Stimulated activated naive CD4-positive, alpha-beta T cell (primary cell): ENCODE measurements at regions not wholly inside any gene's neighbourhood (a gene's known extent, or its start where the extent isn't known, plus 50 kb on each side); places are given as distances from the start of the nearest gene placed in this dataset.
"Not testable (repeated sequence)": the region's sequence is repeated elsewhere in the genome, so short reads cannot be mapped to it uniquely, and the experiment has no call there.

Source experiments
- DNase-seq, 6 experiments: peaks; one replicate each; lab custom pipeline; 2025; lab: John Stamatoyannopoulos, UW

DNA sequence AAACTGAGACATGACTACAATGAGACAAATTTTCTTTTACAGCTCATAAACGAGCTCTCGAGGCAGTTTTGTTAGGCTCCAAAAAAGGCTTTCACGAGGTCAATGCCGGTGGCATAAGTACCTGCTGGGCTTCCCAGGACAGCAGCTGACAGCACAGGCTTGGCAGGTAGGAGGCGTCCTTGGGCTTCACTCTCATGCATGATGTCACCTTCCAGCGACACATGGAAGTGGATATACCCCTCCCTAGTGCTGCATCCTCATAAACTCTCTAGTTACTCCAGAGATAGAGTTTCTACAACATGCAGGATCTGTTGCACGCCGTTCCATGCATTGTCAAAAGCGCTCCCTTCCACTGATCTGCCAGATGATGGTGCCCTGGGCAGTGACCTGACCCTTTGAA lies 112.5 kb upstream of the PAXBP1 start:
- DNase-seq = no peak

DNA sequence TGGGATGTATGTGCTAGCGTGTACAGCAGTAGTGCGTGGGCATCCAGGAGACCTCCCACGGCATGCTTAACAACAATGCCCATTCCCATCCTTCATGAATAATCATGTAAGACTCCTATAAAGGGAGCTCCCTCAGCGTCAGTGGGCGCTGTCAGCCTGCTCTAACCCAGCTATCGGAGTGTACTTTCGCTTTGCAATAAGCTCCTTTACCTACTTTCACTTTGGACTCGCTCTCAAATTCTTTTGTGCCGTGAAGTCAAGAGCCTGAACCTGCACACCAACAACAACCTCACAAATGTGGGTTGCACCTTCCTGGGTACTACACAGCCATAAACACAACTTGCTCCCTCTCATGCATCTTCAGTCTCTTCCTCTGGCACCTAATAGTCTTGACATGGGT lies 114.8 kb upstream of the PAXBP1 start:
- DNase-seq = peak in 3 of 6 experiments; percentile 17 to 30 (median 22)

GRCh38 chr21:32887026-32887425 lies 115.5 kb upstream of the PAXBP1 start:
- DNase-seq = no peak

- DNase-seq = no peak
These were observed 117.4 kb upstream of the PAXBP1 start for GRCh38 chr21:32888971-32889370.

DNA sequence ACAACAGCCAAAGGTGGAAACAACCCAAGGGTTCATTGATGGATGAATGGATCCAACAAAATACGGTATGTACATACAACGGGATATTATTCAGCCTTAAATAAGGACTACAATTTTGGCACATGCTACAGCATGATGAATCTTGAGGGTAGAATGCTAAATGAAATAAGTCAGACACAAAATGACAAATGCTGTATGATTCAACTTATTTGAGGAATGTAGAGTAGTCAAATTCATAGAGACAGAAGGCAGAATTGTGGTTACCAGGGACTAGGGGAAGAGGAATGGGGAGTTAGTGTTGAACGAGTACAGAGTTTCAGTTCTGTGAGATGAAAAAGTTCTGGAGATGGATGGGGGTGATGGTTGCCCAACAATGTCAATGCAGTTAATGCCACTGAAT lies 118.0 kb upstream of the PAXBP1 start:
- DNase-seq = no peak

- no peak for DNase-seq
These were observed 122.8 kb upstream of the PAXBP1 start for GRCh38 chr21:32894321-32894720.

- DNase-seq = no peak
These were observed 124.9 kb upstream of the OLIG2 start for GRCh38 chr21:32900814-32901213.

DNA sequence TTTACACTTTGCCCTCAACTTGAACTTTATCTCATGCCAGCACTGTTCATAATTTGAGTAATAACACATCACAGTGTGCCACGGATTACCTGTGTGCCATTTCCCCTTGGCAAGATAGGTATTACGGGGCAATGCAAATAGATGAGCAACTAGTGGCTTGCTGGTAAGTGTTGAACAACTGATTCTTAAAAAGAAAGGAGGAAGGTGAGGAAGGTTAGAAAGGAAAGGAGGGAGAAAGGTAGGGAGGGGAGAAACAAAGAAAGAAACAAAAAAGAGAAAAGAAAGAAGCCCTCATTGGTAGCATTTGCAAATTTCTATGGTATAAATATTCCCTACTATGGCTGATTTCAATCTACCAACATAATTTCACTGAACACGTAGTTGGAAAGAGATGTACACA lies 118.2 kb upstream of the OLIG2 start:
- DNase-seq = no peak

- DNase-seq = no peak
These were observed 117.2 kb upstream of the OLIG2 start for GRCh38 chr21:32908534-32908933.

GRCh38 chr21:32909393-32909792 lies 116.3 kb upstream of the OLIG2 start:
- no peak for DNase-seq

- peak in 3 of 6 experiments; percentile 9 to 32 (median 20) for DNase-seq
These were observed 111.2 kb upstream of the OLIG2 start for GRCh38 chr21:32914424-32915039.

DNA sequence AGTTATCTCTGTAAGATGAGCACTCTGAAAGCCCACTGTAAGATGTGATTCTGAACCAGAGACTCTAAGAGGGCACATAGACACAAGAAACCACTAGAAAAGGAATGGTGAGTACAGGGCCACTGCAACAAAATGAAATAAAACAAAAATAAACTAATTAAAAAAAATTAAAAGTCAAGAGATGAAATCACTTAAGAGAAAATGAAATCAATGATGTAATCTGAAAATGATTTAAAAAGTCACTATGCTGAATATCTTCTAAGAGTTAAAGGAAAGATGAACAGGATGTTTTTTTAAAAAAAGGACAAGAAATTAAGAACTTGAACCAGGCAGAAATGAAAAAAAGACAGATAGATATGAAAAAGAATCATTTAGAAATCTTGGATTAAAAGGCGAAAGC lies 110.6 kb upstream of the OLIG2 start:
- no peak for DNase-seq

GRCh38 chr21:32916088-32916487 lies 109.6 kb upstream of the OLIG2 start:
- no peak for DNase-seq

GRCh38 chr21:32916522-32917099 lies 109.1 kb upstream of the OLIG2 start:
- DNase-seq = no peak

DNA sequence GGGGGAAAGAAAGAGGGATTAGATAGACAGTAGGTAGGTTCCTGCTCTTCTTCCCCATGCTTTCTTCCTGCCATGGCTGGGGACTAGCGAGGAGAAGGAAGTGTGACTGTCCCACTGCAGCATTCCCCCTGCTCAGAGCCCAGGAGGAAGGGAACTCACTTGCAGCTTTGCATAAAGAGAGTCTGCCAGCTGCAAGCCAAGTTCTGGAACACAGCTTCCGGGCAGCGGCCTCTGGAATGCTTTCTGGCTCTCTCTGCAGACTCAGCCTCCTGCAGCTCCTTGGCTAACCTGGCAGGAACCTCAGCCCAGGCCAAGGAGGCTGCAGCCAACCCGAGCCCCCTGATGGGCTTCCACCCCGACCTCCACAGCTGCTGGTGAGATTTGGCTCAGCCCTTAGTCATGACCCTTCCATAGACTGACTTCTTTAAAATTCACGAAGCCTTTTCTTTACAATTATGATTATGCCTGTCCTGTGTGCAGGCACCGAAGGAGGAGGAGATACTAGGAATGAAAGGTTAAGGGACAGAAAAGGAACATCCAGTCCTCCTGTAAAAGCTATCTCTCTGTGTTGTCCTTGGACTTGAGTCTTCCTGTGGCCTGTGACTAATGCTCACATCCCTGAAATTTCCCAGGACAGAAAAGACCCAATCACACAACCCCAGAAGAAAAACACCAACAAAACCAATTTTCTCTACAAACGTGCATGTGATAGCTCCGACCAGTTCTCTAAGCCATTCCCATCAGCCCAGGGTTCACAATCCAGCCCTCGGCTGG lies 108.2 kb upstream of the OLIG2 start:
- DNase-seq = no peak

DNA sequence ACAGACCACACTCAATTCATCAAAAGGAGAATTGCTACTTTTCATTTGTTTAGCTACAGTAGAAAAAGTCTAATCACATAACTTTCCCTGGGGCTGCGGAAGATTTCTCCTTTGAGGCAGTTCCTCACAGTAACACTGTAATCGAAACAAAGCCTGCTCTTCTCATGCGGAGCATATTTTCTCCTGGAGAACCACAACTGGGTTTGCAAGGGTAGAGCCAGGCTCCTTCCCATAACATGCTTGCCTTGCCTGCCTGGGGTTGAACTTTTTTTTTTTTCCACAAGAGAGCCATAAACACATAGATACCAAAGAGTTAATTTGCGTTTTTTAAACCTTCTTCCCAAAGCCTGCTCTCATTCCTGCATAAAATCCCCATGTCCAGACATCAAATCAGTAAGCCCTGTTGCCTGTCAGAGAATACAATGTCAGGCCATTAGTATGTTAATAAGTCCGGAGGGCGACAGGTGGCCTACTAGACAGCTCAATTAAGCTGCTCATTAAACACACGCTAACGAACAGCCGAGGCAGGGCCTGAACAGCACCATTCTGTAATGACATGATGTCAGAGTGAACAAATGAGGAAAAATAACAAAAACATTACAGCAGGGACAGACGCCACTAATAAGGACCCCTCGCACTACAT lies 107.1 kb upstream of the OLIG2 start:
- DNase-seq = no peak

DNA sequence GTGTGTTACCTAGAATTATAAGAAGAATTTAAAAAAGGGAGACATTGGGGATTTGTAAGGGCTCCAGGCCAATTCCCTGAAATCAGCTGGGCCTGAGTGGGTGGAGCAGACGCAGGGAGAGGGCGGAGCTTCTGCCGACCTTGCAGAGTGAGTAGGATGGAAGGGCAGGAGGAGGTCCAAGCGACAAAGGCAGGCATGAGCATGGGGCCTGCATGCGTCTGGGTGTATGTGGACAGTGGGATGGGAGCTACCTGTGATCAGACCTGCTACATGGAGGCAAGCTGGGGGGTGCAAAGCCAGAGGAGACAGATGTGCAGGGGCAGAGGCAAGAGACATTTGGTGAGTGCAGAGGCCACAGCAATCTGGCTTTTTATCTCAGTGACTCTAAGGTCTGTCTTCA lies 105.3 kb upstream of the OLIG2 start:
- DNase-seq = no peak

DNA sequence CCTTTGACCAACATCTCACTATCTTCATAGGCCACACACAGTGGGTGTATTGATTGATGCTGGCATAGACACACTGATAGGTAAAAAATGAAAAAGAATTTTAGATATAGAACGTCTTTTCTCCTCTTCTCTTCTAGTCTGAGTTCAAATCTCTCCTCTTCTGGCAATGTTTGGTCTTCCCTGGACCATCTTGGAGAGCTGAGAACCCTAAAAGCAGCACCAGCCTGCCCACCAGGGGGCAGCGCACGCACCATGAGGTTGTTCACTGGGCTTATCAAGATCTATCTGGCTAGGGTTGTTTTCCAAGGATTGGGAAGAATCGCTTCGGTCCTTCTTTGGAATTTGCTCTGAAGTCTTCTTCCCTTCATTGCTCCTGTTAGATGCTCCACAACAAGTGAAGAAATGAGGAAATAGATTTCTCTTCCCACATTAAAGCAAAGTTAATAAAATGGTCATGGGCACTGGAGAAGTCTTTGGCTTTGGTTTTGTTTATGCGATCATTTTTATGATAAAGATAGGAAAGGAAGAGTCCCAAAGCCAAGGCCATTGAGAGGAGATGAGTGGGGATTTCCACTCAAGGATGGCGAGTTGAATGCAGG lies 104.0 kb upstream of the OLIG2 start:
- peak; percentile 2 to 19 (median 7) for DNase-seq

DNA sequence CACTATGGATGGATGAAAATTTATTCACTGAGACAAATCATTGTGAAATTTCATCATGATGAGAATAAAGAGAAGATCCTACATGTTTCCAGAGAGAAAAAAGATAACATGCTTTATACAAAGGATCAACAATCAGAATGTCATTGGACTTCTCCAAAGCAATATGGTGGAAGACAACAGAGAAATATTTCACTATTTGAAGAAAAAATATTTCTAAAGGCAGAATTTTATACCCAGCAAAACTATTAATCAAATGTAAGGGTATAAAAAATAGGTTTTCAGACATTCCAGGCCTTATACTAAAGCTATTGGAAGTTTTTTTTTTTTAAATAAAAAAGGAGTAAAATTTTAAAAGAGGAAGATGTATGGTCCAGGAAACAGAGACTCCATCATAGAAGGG lies 100.6 kb upstream of the OLIG2 start:
- no peak for DNase-seq

DNA sequence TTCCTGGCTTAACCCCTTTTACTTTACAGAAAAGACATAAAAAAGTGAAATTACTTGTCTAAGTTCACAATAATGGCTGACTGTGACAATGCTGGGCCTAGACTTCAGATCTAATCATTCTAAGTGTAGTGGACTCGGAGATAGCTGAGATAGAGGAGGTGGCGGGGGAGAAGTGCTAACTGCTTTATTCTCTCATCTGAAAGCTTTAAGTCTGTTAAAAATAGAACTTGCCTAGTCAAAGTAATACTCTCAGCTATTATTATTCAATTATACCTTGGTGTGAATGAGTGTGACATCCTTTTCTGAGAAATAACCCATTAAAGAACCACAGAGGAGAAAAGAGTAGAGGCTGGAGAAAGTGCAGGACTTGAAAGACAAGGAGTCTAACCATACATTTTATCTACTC lies 96.1 kb upstream of the OLIG2 start:
- no peak for DNase-seq

- no peak for DNase-seq
These were observed 95.1 kb upstream of the OLIG2 start for GRCh38 chr21:32930673-32931072.

DNA sequence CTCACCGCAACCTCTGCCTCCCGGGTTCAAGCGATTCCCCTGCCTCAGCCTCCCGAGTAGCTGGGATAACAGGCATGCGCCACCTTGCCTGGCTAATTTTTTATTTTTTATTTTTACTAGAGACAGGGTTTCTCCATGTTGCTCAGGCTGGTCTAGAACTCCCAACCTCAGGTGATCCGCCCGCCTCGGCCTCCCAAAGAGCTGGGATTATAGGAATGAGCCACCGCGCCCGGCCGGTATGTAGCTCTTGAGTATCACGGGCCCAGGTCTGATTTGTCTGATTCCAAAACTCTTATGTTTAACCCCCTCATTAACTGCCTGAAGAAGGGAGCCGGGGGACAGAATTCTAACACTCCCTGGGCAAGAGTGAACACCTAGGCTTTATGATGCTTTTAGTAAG lies 91.7 kb upstream of the OLIG2 start:
- DNase-seq = not testable (repeated sequence)

DNA sequence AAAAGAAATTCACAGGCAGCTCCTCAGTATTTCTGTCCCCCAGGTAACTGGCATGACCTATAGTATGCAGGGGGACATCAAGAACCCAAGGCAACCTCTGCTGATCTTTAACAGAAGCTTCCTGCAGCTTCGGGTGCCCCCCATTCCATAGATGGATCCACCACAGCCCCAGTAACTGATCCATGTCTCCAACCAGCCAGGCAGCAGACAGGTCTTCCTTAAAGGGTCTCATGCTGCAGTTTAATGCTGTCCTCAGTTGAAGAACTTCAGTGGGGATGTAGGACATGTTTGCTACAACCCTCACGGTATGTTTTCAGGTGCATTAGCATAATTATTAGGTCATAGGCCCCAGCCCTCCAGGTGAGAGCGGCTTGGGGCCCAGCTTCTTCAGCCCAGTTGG lies 90.9 kb upstream of the OLIG2 start:
- DNase-seq = no peak
